COR-L47 (cell line): ENCODE measurements at regions not wholly inside any gene's neighbourhood (a gene's known extent, or its start where the extent isn't known, plus 50 kb on each side); places are given as distances from the start of the nearest gene placed in this dataset.
"Not testable (repeated sequence)": the region's sequence is repeated elsewhere in the genome, so short reads cannot be mapped to it uniquely, and the experiment has no call there.

Source experiments
- DNase-seq: peaks from one replicate; lab custom pipeline; 2025; lab: John Stamatoyannopoulos, UW

GRCh38 chr17:6373599-6373998 is 61.3 kb downstream of the AIPL1 start:
- not testable (repeated sequence) for DNase-seq

GRCh38 chr17:6366221-6366666 is 68.7 kb downstream of the AIPL1 start:
- DNase-seq: no peak

GRCh38 chr17:6365200-6365943 is 69.5 kb downstream of the AIPL1 start:
- DNase-seq: no peak

DNA sequence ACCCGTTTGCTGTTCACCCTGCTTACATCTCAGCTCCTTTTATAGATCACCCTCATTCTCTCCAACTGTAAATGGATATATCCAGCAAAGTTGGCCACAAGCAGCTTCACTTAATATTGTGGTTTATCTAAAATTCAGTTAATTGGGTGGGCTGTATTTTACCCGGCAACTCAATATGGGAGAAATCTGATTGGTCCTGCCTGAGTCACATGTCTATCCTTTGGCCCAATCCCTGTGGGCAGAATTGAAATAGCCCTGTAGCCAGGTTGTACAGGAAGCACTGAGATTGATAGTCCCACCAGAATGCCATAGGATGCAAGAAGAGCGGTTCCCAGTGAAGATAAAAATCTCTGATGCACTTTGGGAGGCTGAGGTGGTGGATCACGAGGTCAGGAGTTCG is 73.2 kb downstream of the AIPL1 start:
- DNase-seq: no peak

DNA sequence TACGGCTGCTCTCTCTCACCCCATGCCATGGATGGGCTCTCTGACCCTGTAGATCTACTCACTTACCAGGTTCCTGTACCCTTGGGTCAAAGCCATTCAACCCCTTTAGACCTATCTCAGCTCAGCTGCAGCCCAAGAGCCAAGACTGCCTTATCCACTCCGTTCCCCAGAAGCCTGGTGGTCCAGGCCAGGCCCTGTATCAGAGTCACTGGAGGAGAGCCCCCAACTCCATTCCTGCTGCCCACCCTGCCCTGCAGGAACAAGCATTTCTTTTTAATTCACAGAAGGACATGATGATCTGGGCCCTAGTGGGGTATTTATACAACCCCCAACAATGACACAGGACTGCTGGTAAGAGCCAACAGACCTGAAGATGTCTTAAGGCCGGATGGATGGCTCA is 76.8 kb downstream of the AIPL1 start:
- DNase-seq: no peak

GRCh38 chr17:6356562-6356961 is 78.4 kb downstream of the AIPL1 start:
- DNase-seq: no peak

GRCh38 chr17:6355196-6355595 is 79.7 kb downstream of the AIPL1 start:
- no peak for DNase-seq

DNA sequence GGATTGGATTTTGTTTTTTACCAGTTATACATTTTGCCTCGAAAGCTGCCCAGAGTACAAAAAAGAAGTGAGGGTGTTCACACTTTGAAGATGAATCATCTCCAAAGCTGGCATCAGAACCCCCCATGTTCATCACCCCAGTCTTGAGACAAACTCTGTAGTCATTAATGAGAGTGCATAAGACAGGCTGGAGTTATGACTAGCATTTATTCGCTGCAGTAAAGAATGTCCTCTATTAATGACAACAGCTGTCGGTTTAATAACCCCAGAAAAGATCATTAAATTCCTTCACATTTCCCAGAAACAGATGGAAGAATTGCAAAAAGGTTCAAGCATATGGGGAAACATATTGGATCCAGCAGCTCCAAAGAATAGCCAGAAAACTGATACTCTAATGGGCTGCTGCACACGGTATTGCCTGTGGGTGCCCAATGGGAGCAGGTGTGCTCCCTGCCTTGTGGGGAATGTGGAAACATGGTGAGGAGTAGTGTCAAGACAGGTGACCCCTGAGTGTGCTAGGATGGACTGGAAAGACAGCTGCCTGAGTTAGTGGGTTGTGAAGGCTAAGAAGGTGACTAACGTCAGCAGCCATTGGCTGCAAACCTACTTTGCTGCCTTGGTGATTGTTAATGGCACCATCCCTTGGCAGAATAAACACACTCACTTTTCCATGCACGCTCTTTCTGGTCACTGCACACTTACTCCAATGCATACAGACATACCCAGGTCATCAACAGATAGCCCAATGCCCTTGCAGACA is 81.9 kb downstream of the AIPL1 start:
- no peak for DNase-seq

GRCh38 chr17:6352016-6352415 is 82.9 kb downstream of the AIPL1 start:
- DNase-seq: no peak

GRCh38 chr17:6350806-6351205 is 84.1 kb downstream of the AIPL1 start:
- DNase-seq: no peak

DNA sequence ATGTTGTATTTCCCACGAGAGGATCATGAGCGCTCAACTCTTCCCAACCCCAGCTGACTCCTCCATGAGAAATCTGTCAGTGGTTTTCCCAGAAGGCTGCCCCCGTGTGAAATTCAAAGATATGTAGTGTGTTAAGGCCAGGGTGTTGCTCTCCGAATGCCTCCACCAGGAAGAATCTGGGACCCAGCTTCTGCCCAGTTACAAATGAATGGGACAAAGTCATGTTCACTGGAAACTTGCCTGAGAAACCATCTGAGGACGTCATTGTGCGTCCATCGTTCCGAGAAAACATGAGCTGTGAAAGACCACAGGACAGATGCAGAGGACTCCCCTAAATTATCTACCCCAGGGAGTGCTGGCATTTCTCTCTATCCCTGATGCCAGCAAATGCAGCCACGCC is 86.0 kb downstream of the AIPL1 start:
- no peak for DNase-seq

GRCh38 chr17:6347776-6348175 is 87.1 kb downstream of the AIPL1 start:
- no peak for DNase-seq

DNA sequence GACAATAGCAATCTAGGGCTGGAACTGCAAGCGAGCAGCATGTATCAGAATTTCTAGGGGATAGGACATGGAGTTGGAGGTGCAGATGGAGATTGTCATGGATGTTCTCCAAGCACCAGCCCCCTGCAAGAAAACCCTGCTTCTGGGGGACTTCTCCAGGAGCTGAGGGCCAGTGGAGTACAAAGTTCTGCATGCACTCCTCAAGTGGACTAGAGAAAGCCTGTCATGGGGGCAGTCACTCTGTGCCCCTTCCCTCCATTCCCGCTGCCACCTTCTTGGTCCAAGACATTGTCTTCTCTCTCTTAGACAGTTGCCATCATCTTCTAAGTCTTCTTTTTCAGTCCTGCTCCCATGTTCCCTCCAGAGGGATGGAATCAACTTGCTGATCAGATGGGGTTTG is 87.9 kb downstream of the AIPL1 start:
- no peak for DNase-seq

- no peak for DNase-seq
Measured at GRCh38 chr17:6346156-6346786, 88.7 kb downstream of the AIPL1 start.

- no peak for DNase-seq
Measured at GRCh38 chr17:6343736-6344135, 91.2 kb downstream of the AIPL1 start.

DNA sequence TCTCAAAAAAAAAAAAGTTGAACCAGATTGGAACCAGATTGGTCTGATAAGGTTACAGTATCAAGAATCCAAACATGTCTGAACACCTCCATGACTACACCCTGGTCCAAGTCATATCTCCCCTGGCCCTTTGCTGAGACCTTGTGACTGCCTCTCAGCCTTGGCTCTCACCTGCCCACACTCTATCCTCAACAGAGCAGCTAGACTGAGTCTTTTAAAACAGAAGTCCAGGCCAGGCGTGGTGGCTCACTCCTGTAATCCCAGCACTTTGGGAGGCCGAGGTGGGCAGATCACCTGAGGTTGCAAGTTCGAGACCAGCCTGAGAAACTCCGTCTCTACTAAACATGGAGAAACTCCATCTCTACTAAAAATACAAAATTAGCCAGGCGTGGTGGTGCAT is 91.7 kb downstream of the AIPL1 start:
- no peak for DNase-seq

- no peak for DNase-seq
Measured at GRCh38 chr17:6340708-6341107, 94.2 kb downstream of the AIPL1 start.

DNA sequence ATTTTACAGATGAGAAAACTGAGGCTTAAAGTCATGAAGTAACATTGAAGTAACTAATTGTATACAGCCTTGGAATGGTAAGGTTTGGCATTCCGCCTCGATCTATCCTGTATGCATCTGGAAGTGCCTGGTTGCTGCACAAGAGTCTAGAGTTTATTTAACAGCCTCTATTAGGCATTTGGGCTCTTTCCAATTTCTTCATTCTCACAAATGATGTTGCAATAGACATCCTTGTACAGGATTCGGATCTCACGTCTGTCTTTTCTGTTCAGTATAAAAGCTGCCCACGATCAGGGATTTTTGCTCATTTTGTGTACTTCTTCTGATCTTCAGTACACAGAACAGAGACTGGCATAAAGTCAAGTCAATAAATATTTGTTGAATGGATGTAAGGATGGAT is 100.5 kb downstream of the AIPL1 start:
- no peak for DNase-seq

DNA sequence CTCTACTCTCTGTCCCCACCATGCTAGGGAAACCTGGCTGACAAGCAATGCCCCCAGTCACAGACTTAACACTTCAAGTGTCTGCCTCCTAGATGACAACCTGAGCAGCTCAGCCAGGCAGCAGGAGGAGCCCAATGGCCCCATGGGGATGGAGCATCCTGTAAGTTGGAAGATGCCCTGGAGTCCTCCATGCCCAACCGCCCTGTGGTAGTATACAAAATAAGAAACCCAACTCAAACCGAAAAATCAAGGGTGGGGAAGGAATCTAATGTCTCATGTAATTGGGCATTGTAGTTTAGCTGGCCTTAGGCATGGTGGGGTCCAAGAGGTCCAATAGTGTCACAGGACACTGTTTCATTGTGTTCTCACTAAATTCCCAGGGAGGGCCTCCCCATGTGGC is 104.0 kb downstream of the AIPL1 start:
- no peak for DNase-seq

DNA sequence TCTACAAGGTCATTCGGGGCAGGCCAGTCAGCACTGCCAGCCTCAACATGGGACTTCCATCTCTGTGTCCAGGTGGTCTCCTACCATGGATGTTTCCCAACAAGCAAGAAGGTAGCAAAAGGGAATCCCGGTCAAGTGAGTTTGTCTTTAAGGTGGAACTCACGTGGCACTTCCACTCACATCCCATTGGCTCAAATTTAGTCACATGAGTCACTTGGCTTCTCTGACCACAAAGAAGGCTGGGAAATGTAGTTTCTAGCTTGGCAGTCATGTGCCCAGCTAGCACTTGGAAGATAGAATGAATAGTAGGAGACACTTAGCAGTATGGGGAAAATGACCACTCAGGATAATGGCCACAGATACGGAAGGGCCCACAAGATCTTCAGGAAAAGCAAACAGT is 106.6 kb downstream of the AIPL1 start:
- no peak for DNase-seq

- no peak for DNase-seq
Measured at GRCh38 chr17:6327007-6327406, 107.9 kb downstream of the AIPL1 start.

DNA sequence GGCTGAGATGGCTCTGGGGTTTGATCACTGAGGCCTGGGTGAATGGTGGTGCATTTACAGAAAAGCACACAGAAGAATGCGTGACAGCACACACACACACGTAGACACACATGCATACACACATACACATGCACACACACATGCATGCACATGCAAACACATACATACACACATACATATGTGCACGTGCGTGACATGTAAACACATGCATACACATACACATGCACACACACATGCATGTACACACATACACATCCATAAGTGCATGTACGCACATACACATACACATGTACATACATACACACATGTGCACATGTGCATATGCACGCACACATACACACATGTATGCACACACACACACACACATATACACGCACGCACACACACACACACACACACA is 108.4 kb downstream of the AIPL1 start:
- no peak for DNase-seq

DNA sequence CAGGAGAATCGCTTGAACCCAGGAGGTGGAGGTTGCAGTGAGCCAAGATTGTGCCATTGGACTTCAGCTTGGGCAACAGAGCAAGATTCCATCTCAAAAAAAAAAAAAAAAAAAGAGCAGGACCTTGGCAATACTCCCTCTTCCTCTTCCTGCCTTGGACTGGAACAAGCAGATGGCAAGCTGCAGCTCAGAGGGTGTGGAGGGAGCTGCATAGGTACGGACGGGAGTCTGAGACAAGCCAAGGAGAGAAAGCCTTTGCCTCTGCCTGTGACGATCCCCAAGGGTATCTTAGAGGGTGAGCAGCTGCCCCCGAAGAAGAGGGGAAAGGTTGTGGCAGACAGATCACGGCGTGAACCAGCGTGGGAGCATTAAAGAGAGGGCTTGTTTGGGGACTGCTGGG is 109.2 kb downstream of the AIPL1 start:
- DNase-seq: no peak
